Prostate gland (tissue), 2 donors: ENCODE measurements at regions not wholly inside any gene's neighbourhood (a gene's known extent, or its start where the extent isn't known, plus 50 kb on each side); places are given as distances from the start of the nearest gene placed in this dataset.
"Not testable (repeated sequence)": the region's sequence is repeated elsewhere in the genome, so short reads cannot be mapped to it uniquely, and the experiment has no call there.

Experiments
- DNase-seq: peaks from one replicate; pipeline ENCODE4 v3.0.0-alpha.2; 2019; ENCODE audit warnings: low spot score
- H3K27ac ChIP-seq, 2 donors: fragments of 200-600 bp; sonication (generic); 2 replicates each; pipeline ENCODE4 v1.5.1; 2017 to 2019
- H3K27me3 ChIP-seq: fragments of 200-600 bp; sonication (generic); replicated peaks from 2 replicates; pipeline ENCODE4 v1.5.1; 2019; ENCODE audit not compliant: insufficient read depth
- H3K36me3 ChIP-seq, 2 donors: fragments of 200-600 bp; sonication (generic); 1 replicate in 1 of 2; 2 replicates in 1 of 2; pipeline versions ENCODE4 v1.5.1 to v1.8.1; 2017 to 2019
- H3K4me1 ChIP-seq: fragments of 200-600 bp; sonication (generic); replicated peaks from 2 replicates; pipeline ENCODE4 v1.5.1; 2019
- H3K4me3 ChIP-seq, 2 donors: fragments of 200-600 bp; sonication (generic); 2 replicates each; pipeline ENCODE4 v1.5.1; 2017 to 2019
- H3K9me3 ChIP-seq: fragments of 200-600 bp; sonication (generic); 2 replicates; pipeline ENCODE4 v1.5.1; 2017
- POLR2A ChIP-seq: fragments of 450-650 bp; IDR thresholded peaks from one replicate; pipeline ENCODE4 v1.6.1; 2016; ENCODE audit warnings: antibody characterized with exemption, mild to moderate bottlenecking
- POLR2AphosphoS5 ChIP-seq: sonication (generic); formaldehyde crosslinking; IDR thresholded peaks from one replicate; pipeline ENCODE4 v1.6.1; 2017; ENCODE audit warnings: antibody characterized with exemption
- WGBS: methylation state at CpG from one replicate; pipeline ENCODE4 v1.1.5; 2018; 5-methylcytosine and 5-hydroxymethylcytosine counted together
- intact Hi-C: fragments of 100-400 bp; cut with DNase I; formaldehyde crosslinking; loops from one replicate; pipeline ENCODE4 v1.14.2; 2022
- TF ChIP-seq, protein P1 (sequence below), 4 experiments: fragments of 200-600 bp in 2 of 4; fragments of 450-650 bp in 2 of 4; sonication (generic) in 2 of 4; IDR thresholded peaks; 1 replicate in 3 of 4; 2 replicates in 1 of 4; pipeline ENCODE4 v1.5.1; 2016 to 2019; ENCODE audit warnings: antibody characterized with exemption in 4 of 4, mild to moderate bottlenecking in 2 of 4, moderate library complexity in 2 of 4

DNA sequence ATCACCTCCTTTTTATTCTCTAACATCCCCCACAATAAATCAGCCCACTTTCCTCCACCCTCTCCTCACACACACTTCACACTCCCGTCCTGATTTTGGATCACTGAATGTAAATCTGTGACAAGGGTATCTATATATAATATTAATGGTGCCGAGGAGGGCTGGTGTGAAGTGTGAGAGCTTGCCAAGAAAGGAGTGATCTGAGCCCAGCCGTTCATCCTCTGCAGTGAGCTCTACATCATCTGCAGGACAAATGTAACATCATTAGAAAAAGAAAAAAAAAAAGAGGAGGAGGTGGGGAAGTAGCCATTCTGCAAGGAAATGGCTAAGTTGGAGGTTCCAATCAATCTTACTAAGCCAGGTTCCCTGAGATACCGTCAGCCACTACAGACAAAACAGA, 291.7 kb upstream of the RRP15 start:
- DNase-seq: no peak
- H3K9me3 ChIP-seq: no peaks in the 10 kb centered on the region
- WGBS: 54% methylated on average over 4 of the region's 4 CpGs
- TF ChIP-seq, protein P1, sequence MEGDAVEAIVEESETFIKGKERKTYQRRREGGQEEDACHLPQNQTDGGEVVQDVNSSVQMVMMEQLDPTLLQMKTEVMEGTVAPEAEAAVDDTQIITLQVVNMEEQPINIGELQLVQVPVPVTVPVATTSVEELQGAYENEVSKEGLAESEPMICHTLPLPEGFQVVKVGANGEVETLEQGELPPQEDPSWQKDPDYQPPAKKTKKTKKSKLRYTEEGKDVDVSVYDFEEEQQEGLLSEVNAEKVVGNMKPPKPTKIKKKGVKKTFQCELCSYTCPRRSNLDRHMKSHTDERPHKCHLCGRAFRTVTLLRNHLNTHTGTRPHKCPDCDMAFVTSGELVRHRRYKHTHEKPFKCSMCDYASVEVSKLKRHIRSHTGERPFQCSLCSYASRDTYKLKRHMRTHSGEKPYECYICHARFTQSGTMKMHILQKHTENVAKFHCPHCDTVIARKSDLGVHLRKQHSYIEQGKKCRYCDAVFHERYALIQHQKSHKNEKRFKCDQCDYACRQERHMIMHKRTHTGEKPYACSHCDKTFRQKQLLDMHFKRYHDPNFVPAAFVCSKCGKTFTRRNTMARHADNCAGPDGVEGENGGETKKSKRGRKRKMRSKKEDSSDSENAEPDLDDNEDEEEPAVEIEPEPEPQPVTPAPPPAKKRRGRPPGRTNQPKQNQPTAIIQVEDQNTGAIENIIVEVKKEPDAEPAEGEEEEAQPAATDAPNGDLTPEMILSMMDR (IDR thresholded peaks at IDR 0.05): no peak
- TF ChIP-seq POLR2A (no peak), POLR2AphosphoS5 (no peak)
- no peak overlapping the region for H3K27ac ChIP-seq
- intact Hi-C loops: no loop called here
- H3K4me1 ChIP-seq: no peaks in the 10 kb centered on the region
- H3K27me3 ChIP-seq: no peaks in the 10 kb centered on the region
- H3K36me3 ChIP-seq: no peaks in the 10 kb centered on the region
- no peak overlapping the region for H3K4me3 ChIP-seq

DNA sequence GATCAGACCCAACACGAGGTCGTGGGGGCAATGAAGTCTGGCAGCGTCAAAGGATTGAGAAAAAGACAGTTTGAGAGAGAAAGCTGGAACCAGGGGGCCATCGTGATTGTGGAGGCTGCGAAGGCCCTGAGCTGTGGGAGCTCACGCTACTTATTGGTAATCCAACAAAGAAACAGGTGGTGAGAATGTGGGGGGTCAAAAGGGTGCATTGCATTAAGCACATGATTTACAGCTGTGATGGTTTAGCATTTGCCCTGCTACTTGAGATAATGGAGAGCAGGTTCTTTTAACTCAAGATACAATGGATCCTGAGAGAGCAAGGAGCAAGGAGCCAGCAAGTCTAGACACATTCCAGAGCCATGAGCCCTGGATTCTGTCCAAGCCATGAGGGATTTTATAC, 276.8 kb upstream of the RRP15 start:
- WGBS: 72% methylated on average over 6 of the region's 6 CpGs
- intact Hi-C loops: not testable (repeated sequence)

DNA sequence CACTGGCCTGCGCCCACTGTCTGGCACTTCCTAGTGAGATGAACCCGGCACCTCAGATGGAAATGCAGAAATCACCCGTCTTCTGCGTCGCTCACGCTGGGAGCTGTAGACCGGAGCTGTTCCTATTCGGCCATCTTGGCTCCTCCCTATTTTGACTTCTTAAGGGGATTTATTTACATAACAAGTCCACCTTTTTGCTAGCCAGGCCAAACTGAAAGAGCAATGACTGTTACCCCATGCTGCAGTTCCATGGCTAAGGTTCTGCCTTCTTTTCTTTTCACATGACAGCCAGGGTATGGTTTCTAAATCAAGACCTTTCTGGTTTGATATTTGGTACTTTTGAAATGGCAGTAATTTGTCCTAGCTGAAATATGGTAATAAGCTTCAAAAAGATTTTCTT, 270.0 kb upstream of the RRP15 start:
- DNase-seq, H3K27me3 ChIP-seq, H3K4me1 ChIP-seq, H3K27ac ChIP-seq, H3K9me3 ChIP-seq, H3K4me3 ChIP-seq, H3K36me3 ChIP-seq, intact Hi-C loops: not testable (repeated sequence)
- no CpG with 5 or more reads among the region's 8 CpGs for WGBS

More for the DNA sequence above, 276.8 kb upstream of the RRP15 start:
- H3K4me3 ChIP-seq, H3K27me3 ChIP-seq, H3K4me1 ChIP-seq, H3K36me3 ChIP-seq, H3K27ac ChIP-seq, DNase-seq, H3K9me3 ChIP-seq: not testable (repeated sequence)

DNA sequence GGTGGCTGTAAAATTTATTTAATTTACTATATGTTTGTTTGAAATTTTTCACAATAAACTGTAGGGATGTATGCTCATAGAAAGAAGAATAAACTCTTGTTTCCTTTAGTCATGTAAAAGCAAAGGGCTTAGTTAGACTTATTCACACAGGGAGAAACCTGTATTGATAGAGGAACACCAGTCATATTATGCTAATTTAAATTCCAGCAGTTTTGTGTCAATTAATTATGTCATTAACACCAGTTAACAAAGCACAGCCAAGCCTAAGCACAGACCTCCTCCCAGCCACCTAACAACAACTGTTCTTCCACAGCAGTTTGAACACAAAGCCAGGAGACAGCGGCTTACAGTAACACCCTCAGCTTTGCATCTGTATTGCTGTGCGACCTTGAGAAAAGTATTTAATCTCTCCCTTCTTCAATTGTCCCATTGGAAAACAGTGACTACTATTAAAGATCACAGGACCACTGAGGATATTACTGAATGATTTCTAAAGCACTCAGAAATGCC, 260.8 kb upstream of the RRP15 start:
- H3K36me3 ChIP-seq: no peaks in the 10 kb centered on the region
- intact Hi-C loops: no loop called here
- H3K4me1 ChIP-seq: no peaks in the 10 kb centered on the region
- H3K4me3 ChIP-seq: no peak overlapping the region
- 47% methylated on average over 2 of the region's 2 CpGs for WGBS
- no peaks in the 10 kb centered on the region for H3K9me3 ChIP-seq
- DNase-seq: no peak
- no peak overlapping the region for H3K27ac ChIP-seq
- TF ChIP-seq POLR2A (no peak), POLR2AphosphoS5 (no peak)
- TF ChIP-seq, protein P1 (IDR thresholded peaks at IDR 0.05): no peak
- H3K27me3 ChIP-seq: no peaks in the 10 kb centered on the region

DNA sequence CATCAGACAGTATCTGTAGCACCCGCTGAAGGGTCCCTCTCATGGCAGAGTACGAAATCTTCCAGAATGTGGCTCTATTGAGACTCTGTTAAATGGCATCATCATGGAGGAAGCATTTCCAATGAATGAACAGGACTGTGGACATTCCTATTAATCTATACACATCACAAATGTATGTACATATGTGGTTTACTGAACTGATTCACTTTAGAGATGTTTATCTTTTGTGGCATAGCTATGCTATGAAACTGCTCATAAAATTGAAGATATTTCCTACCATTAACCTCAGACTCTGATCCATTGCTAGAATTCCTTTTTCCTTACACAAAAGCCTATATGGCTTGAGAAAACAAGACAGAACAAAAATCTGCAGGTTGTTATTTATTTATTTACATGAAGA, 259.6 kb upstream of the RRP15 start:
- TF ChIP-seq, protein P1 (IDR thresholded peaks at IDR 0.05): no peak
- TF ChIP-seq POLR2A: no peak
- no peak for TF ChIP-seq POLR2AphosphoS5
- 60% methylated on average over 2 of the region's 2 CpGs for WGBS
- no peak for DNase-seq
- no peaks in the 10 kb centered on the region for H3K9me3 ChIP-seq
- no peaks in the 10 kb centered on the region for H3K27me3 ChIP-seq
- no peaks in the 10 kb centered on the region for H3K4me1 ChIP-seq
- H3K4me3 ChIP-seq: no peak overlapping the region
- no peak overlapping the region for H3K27ac ChIP-seq
- intact Hi-C loops: no loop called here
- H3K36me3 ChIP-seq: no peaks in the 10 kb centered on the region

DNA sequence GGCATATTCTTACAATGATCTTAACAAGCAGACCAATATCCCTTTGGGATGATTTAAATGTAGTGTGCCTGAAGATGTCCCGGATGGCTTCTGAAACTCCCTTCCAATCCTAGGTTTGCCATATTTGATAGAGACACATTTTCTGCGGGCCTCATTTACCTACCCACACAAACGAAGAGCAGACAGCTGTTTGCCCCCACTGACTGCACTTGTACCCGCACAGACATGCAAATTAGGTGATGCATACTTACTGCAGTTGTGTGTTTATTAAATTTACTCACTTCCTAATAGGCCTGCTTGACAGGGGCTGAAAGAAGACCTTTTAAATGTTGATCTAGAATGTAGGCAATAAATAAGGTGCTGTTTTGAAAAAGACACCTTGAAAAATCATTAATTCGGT, 257.9 kb upstream of the RRP15 start:
- no peak overlapping the region for H3K27ac ChIP-seq
- WGBS: 92% methylated on average over 5 of the region's 5 CpGs
- intact Hi-C loops: no loop called here
- no peaks in the 10 kb centered on the region for H3K36me3 ChIP-seq
- no peaks in the 10 kb centered on the region for H3K27me3 ChIP-seq
- TF ChIP-seq POLR2A (no peak), POLR2AphosphoS5 (no peak)
- TF ChIP-seq, protein P1 (IDR thresholded peaks at IDR 0.05): no peak
- no peaks in the 10 kb centered on the region for H3K4me1 ChIP-seq
- DNase-seq: no peak
- H3K9me3 ChIP-seq: no peaks in the 10 kb centered on the region
- H3K4me3 ChIP-seq: no peak overlapping the region
